HCT116 (cell line): ENCODE measurements at regions not wholly inside any gene's neighbourhood (a gene's known extent, or its start where the extent isn't known, plus 50 kb on each side); places are given as distances from the start of the nearest gene placed in this dataset.

Experiments used
- ATAC-seq: fragments of 200-7000 bp; cut with Tn5 transposase; 2 replicates; pipeline ENCODE4 v1.9.1; 2020; ENCODE audit warnings: mild to moderate bottlenecking, moderate library complexity
- BruUV-seq: library from RNA; stranded (reverse); fragments of 400-500 nt; replicated peaks from 2 replicates; lab custom pipeline; 2021; lab: Mats Ljungman, UMichigan
- CTCF ChIA-PET: fragments of 300-600 bp; sonication (Branson Sonifier 250); formaldehyde crosslinking; loops from one replicate; lab custom pipeline; 2021; ENCODE audit warnings: antibody characterized with exemption; lab: Charles Lee
- POLR2A ChIA-PET: fragments of 300-600, 350-600 bp; sonication (Branson Sonifier 250); formaldehyde crosslinking; loops from one replicate; lab custom pipeline; 2021; ENCODE audit warnings: antibody characterized with exemption; lab: Charles Lee
- RAD21 ChIA-PET, 2 experiments: fragments of 300-600 bp; sonication (Branson Sonifier 250); formaldehyde crosslinking; loops; one replicate each; lab custom pipeline; 2023; ENCODE audit warnings: low total read pairs in 2 of 2; ENCODE audit not compliant: uncharacterized antibody in 2 of 2, unreplicated experiment in 2 of 2, low non-redundant PET in 1 of 2; lab: Charles Lee
- DNase-seq: peaks from one replicate; pipeline ENCODE4 v3.0.0-alpha.2; 2010; ENCODE audit warnings: low read depth, low spot score
- H2AFZ ChIP-seq: fragments of 200-600 bp; shearing (Covaris generic), sonication (generic); 2 replicates; pipeline ENCODE4 v1.6.1; 2017; ENCODE audit warnings: low read depth, mixed run types, mixed read lengths, antibody characterized with exemption, low read length; ENCODE audit not compliant: poor library complexity, severe bottlenecking
- H3K27ac ChIP-seq: 2 replicates; pipeline ENCODE4 v1.5.1; 2012; ENCODE audit warnings: low read depth, low read length
- H3K27me3 ChIP-seq: fragments of 200-600 bp; sonication (generic); 2 replicates; pipeline ENCODE4 v1.6.1; 2016; ENCODE audit warnings: mixed run types, low read length, mixed read lengths; ENCODE audit not compliant: insufficient read depth
- H3K36me3 ChIP-seq, 2 experiments: fragments of 200-500 bp in 1 of 2; fragments of 200-600 bp in 1 of 2; sonication (Bioruptor generic) in 1 of 2; sonication (generic) in 1 of 2; 2 replicates each; pipeline versions ENCODE4 v1.5.1 to v1.6.1; 2014 to 2016; ENCODE audit warnings: low read length in 2 of 2, inconsistent platforms in 1 of 2, mixed read lengths in 1 of 2, mixed run types in 1 of 2; ENCODE audit not compliant: insufficient read depth in 2 of 2, control insufficient read depth in 1 of 2
- H3K4me1 ChIP-seq, 2 experiments: fragments of 200-600 bp in 1 of 2; sonication (generic) in 1 of 2; 2 replicates each; pipeline versions ENCODE4 v1.5.1 to v1.6.1; 2012 to 2017; ENCODE audit warnings: low read length in 2 of 2, inconsistent platforms in 1 of 2, mild to moderate bottlenecking in 1 of 2, mixed read lengths in 1 of 2, mixed run types in 1 of 2, moderate library complexity in 1 of 2; ENCODE audit not compliant: insufficient read depth in 2 of 2, control insufficient read depth in 1 of 2
- H3K4me2 ChIP-seq: fragments of 200-600 bp; sonication (generic); 2 replicates; pipeline ENCODE4 v1.6.1; 2017; ENCODE audit warnings: mixed run types, low read length, mixed read lengths
- H3K4me3 ChIP-seq, 2 experiments: fragments of 200-600 bp in 1 of 2; sonication (generic) in 1 of 2; replicated peaks in 1 of 2; 2 replicates each; pipeline ENCODE4 v1.5.1; 2011 to 2016; ENCODE audit warnings: low read length in 2 of 2, control low read depth in 1 of 2, low read depth in 1 of 2, mild to moderate bottlenecking in 1 of 2, mixed read lengths in 1 of 2, mixed run types in 1 of 2
- H3K79me2 ChIP-seq: fragments of 200-600 bp; sonication (generic); 2 replicates; pipeline ENCODE4 v1.6.1; 2017; ENCODE audit warnings: mild to moderate bottlenecking, mixed run types, low read length, moderate library complexity, mixed read lengths; ENCODE audit not compliant: insufficient read depth
- H3K9ac ChIP-seq: fragments of 200-600 bp; sonication (generic); 2 replicates; pipeline ENCODE4 v1.6.1; 2016; ENCODE audit warnings: low read length, mixed read lengths
- H3K9me2 ChIP-seq: fragments of 200-600 bp; sonication (generic), shearing (Covaris generic); 2 replicates; pipeline ENCODE4 v1.6.1; 2017; ENCODE audit warnings: mixed run types, mild to moderate bottlenecking, moderate library complexity; ENCODE audit not compliant: insufficient read depth
- H3K9me3 ChIP-seq, 2 experiments: fragments of 200-500 bp in 1 of 2; fragments of 200-600 bp in 1 of 2; sonication (Bioruptor generic) in 1 of 2; sonication (generic) in 1 of 2; 2 replicates each; pipeline ENCODE4 v1.6.1; 2014 to 2017; ENCODE audit warnings: low read length in 2 of 2, mixed read lengths in 2 of 2, inconsistent platforms in 1 of 2, low read depth in 1 of 2, mild to moderate bottlenecking in 1 of 2, mixed run types in 1 of 2, moderate library complexity in 1 of 2; ENCODE audit not compliant: control insufficient read depth in 1 of 2, insufficient read depth in 1 of 2
- H4K20me1 ChIP-seq: fragments of 200-600 bp; sonication (generic), shearing (Covaris generic); 2 replicates; pipeline ENCODE4 v1.6.1; 2017; ENCODE audit warnings: mixed run types, mild to moderate bottlenecking, moderate library complexity; ENCODE audit not compliant: insufficient read depth
- ATF3 ChIP-seq: IDR thresholded peaks from 2 replicates; pipeline ENCODE4 v1.6.1; 2012
- CBX3 ChIP-seq: IDR thresholded peaks from 2 replicates; pipeline ENCODE4 v1.6.1; 2012; ENCODE audit warnings: low read depth
- CEBPB ChIP-seq: IDR thresholded peaks from 2 replicates; pipeline ENCODE4 v1.6.1; 2012; ENCODE audit warnings: low read depth
- CTCF ChIP-seq, 3 experiments: fragments of 200-600 bp in 1 of 3; sonication (generic) in 1 of 3; IDR thresholded peaks in 2 of 3; conservative IDR thresholded peaks in 1 of 3; 2 replicates each; pipeline ENCODE4 v1.5.1; 2012 to 2017; ENCODE audit warnings: low read depth in 2 of 3, low read length in 2 of 3, antibody characterized with exemption in 1 of 3, borderline replicate concordance in 1 of 3, control low read depth in 1 of 3, mild to moderate bottlenecking in 1 of 3, mixed read lengths in 1 of 3, mixed run types in 1 of 3, moderate library complexity in 1 of 3; ENCODE audit not compliant: insufficient read depth in 1 of 3
- ELF1 ChIP-seq: IDR thresholded peaks from 2 replicates; pipeline ENCODE4 v1.6.1; 2012; ENCODE audit warnings: low read depth, borderline replicate concordance
- EZH2 ChIP-seq: fragments of 200-600 bp; sonication (generic); IDR thresholded peaks from 2 replicates; pipeline ENCODE4 v1.6.1; 2017; ENCODE audit warnings: antibody characterized with exemption, mixed run types
- EZH2phosphoT487 ChIP-seq: fragments of 200-600 bp; IDR thresholded peaks from 2 replicates; pipeline ENCODE4 v1.6.1; 2018; ENCODE audit warnings: antibody characterized with exemption, borderline replicate concordance
- FOSL1 ChIP-seq: IDR thresholded peaks from 2 replicates; pipeline ENCODE4 v1.6.1; 2012; ENCODE audit warnings: low read depth
- JUND ChIP-seq: IDR thresholded peaks from 2 replicates; pipeline ENCODE4 v1.6.1; 2012
- MAX ChIP-seq: IDR thresholded peaks from 2 replicates; pipeline ENCODE4 v1.6.1; 2012
- POLR2A ChIP-seq: IDR thresholded peaks from 2 replicates; pipeline ENCODE4 v1.7.0; 2011; ENCODE audit warnings: borderline replicate concordance; ENCODE audit not compliant: insufficient read depth, insufficient read length; ENCODE audit errors: extremely low read depth
- POLR2AphosphoS5 ChIP-seq: IDR thresholded peaks from 2 replicates; pipeline ENCODE4 v1.6.1; 2011; ENCODE audit warnings: mild to moderate bottlenecking, low read depth, low read length, moderate library complexity
- RAD21 ChIP-seq: IDR thresholded peaks from 2 replicates; pipeline ENCODE4 v1.6.1; 2012; ENCODE audit warnings: low read depth, mild to moderate bottlenecking
- REST ChIP-seq: IDR thresholded peaks from 2 replicates; pipeline ENCODE4 v1.6.1; 2012; ENCODE audit warnings: low read depth
- SP1 ChIP-seq: IDR thresholded peaks from 2 replicates; pipeline ENCODE4 v1.6.1; 2012; ENCODE audit warnings: low read depth
- SRF ChIP-seq: IDR thresholded peaks from 2 replicates; pipeline ENCODE4 v1.6.1; 2012; ENCODE audit warnings: low read depth
- TCF7L2 ChIP-seq: IDR thresholded peaks from 2 replicates; pipeline ENCODE4 v1.7.0; 2011; ENCODE audit warnings: borderline replicate concordance, inconsistent platforms; ENCODE audit not compliant: insufficient read depth, insufficient read length; ENCODE audit errors: extremely low read depth
- ZBTB33 ChIP-seq: IDR thresholded peaks from 2 replicates; pipeline ENCODE4 v1.6.1; 2011; ENCODE audit warnings: mild to moderate bottlenecking, low read length, moderate library complexity; ENCODE audit not compliant: insufficient replicate concordance; ENCODE audit errors: extremely low read depth
- ZFX ChIP-seq: fragments of 450-650 bp; IDR thresholded peaks from 2 replicates; pipeline ENCODE4 v1.6.1; 2017
- ZNF274 ChIP-seq: fragments of 200-500 bp; sonication (Bioruptor generic); IDR thresholded peaks from 2 replicates; pipeline ENCODE4 v1.6.1; 2014; ENCODE audit warnings: mild to moderate bottlenecking, low read depth, low read length, inconsistent platforms
- intact Hi-C: fragments of 100-400 bp; cut with micrococcal nuclease; formaldehyde crosslinking; loops from 2 replicates; pipeline ENCODE4 v1.10.0; 2022

- no peak overlapping the region for H2AFZ ChIP-seq
- no peak overlapping the region for H3K9ac ChIP-seq
- no peak overlapping the region for H3K4me3 ChIP-seq
- intact Hi-C loops = no loop called here
- H3K27ac ChIP-seq = no peak overlapping the region
- peaks cover 13% of the 10 kb centered on the region in 2 experiments for H3K4me1 ChIP-seq
- H3K9me3 ChIP-seq = no peaks in the 10 kb centered on the region
- ATAC-seq (peak; percentile 87), DNase-seq (peak; percentile 81)
- ChIA-PET RAD21 (no interaction called here), CTCF (no interaction called here), POLR2A (interaction anchor here (0.6 kb wide), 1 partner anchor 1312 kb away, joined by 3 read pairs; no protein-coding TSS in a partner anchor)
- H3K27me3 ChIP-seq = peaks cover 60% of the 10 kb centered on the region
- peak overlapping the region; percentile 39 for H3K4me2 ChIP-seq
- no peaks in the 10 kb centered on the region for H3K36me3 ChIP-seq
- no peaks in the 10 kb centered on the region for H4K20me1 ChIP-seq
- no peaks in the 10 kb centered on the region for H3K9me2 ChIP-seq
- H3K79me2 ChIP-seq = no peaks in the 10 kb centered on the region
- BruUV-seq = no TSS peak
- TF ChIP-seq CTCF (IDR thresholded peaks at IDR 0.05 in 2 of 3, conservative IDR thresholded peaks at IDR 0.05 in 1 of 3; ENCODE audit: borderline replicate concordance in 1 of 3, insufficient read depth in 1 of 3, low read depth in 2 of 3, low read length in 2 of 3) (no peak), ATF3 (peak; percentile 68; the same call in 1 of the 2 replicates), TCF7L2 (no peak), SP1 (peak; percentile 86), ZFX (no peak), POLR2A (no peak), CBX3 (peak; percentile 87), ZBTB33 (no peak), EZH2phosphoT487 (no peak), MAX (peak; percentile 74; the same call in 1 of the 2 replicates), EZH2 (no peak), ZNF274 (no peak), REST (no peak), ELF1 (no peak), RAD21 (no peak), SRF (peak; percentile 67; the same call in 1 of the 2 replicates), POLR2AphosphoS5 (peak; percentile 89), JUND (peak; percentile 98), FOSL1 (peak; percentile 97), CEBPB (no peak; the same call in 1 of the 2 replicates)
Observed at GRCh38 chr2:15730545-15731212, 139.0 kb downstream of the DDX1 start.
